ENCODE measurements at regions not wholly inside any gene's neighbourhood (a gene's known extent, or its start where the extent isn't known, plus 50 kb on each side); places are given as distances from the start of the nearest gene placed in this dataset.

DNA sequence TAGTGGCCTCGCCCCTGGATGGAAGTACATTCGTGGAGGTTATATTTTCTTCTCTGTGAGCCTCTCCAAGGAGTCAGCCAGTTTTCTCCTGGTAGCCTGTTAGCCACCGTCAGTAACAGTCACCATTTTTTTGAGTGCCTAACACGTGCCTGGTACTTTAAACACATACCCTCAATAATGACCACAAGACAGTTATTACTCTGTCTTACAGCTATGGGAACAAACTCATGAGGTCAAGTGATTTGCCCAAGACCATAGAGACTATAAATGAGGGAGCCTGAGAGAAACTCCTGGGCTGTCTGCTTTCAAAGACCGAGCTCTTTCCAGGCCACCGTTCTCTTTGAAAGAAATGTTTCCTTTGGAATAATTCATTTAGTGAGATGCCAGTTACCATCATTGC lies 90.4 kb downstream of the PALM2AKAP2 start:
- intact Hi-C loops (cut with DNase I) = no loop called here
- no peak overlapping the region for H3K4me3 ChIP-seq
- H3K27me3 ChIP-seq (replicated peaks; ENCODE audit: insufficient read depth) = no peaks in the 10 kb centered on the region
- no peaks in the 10 kb centered on the region for H3K36me3 ChIP-seq
- DNase-seq (ENCODE audit: low spot score) = no peak
- TF ChIP-seq POLR2AphosphoS5 (IDR thresholded peaks at IDR 0.05) = no peak
- TF ChIP-seq, protein P1, sequence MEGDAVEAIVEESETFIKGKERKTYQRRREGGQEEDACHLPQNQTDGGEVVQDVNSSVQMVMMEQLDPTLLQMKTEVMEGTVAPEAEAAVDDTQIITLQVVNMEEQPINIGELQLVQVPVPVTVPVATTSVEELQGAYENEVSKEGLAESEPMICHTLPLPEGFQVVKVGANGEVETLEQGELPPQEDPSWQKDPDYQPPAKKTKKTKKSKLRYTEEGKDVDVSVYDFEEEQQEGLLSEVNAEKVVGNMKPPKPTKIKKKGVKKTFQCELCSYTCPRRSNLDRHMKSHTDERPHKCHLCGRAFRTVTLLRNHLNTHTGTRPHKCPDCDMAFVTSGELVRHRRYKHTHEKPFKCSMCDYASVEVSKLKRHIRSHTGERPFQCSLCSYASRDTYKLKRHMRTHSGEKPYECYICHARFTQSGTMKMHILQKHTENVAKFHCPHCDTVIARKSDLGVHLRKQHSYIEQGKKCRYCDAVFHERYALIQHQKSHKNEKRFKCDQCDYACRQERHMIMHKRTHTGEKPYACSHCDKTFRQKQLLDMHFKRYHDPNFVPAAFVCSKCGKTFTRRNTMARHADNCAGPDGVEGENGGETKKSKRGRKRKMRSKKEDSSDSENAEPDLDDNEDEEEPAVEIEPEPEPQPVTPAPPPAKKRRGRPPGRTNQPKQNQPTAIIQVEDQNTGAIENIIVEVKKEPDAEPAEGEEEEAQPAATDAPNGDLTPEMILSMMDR (IDR thresholded peaks at IDR 0.05) = no peak
- H3K4me1 ChIP-seq (replicated peaks) = no peaks in the 10 kb centered on the region
- H3K9me3 ChIP-seq = no peaks in the 10 kb centered on the region
- WGBS = 73% methylated on average over 6 of the region's 6 CpGs
- H3K27ac ChIP-seq = no peak overlapping the region

- Histone ChIP-seq H3K4me1 (replicated peaks) (no peaks in the 10 kb centered on the region), H3K9me3 (no peaks in the 10 kb centered on the region), H3K27me3 (replicated peaks; ENCODE audit: insufficient read depth) (no peaks in the 10 kb centered on the region), H3K4me3 (no peak overlapping the region), H3K27ac (no peak overlapping the region), H3K36me3 (no peaks in the 10 kb centered on the region)
- WGBS = 96% methylated on average over 4 of the region's 4 CpGs
- intact Hi-C loops (cut with DNase I) = no loop called here
- DNase-seq (ENCODE audit: low spot score) = no peak
- TF ChIP-seq POLR2A (IDR thresholded peaks at IDR 0.05) = no peak
- TF ChIP-seq POLR2AphosphoS5 (IDR thresholded peaks at IDR 0.05) = no peak
- TF ChIP-seq, protein P1 (IDR thresholded peaks at IDR 0.05) = no peak
Measured at GRCh38 chr9:109872901-109873300, 92.9 kb downstream of the PALM2AKAP2 start.

- no peak overlapping the region for H3K4me3 ChIP-seq
- DNase-seq (ENCODE audit: low spot score) = no peak
- no peaks in the 10 kb centered on the region for H3K9me3 ChIP-seq
- no peak overlapping the region for H3K27ac ChIP-seq
- H3K4me1 ChIP-seq (replicated peaks) = no peaks in the 10 kb centered on the region
- no peaks in the 10 kb centered on the region for H3K27me3 ChIP-seq (replicated peaks; ENCODE audit: insufficient read depth)
- H3K36me3 ChIP-seq = no peaks in the 10 kb centered on the region
- intact Hi-C loops (cut with DNase I) = no loop called here
- 64% methylated on average over 4 of the region's 4 CpGs for WGBS
- TF ChIP-seq POLR2A (IDR thresholded peaks at IDR 0.05) = no peak
- TF ChIP-seq POLR2AphosphoS5 (IDR thresholded peaks at IDR 0.05) = no peak
- TF ChIP-seq, protein P1 (IDR thresholded peaks at IDR 0.05) = no peak
Measured at GRCh38 chr9:109875495-109876129, 95.6 kb downstream of the PALM2AKAP2 start.

DNA sequence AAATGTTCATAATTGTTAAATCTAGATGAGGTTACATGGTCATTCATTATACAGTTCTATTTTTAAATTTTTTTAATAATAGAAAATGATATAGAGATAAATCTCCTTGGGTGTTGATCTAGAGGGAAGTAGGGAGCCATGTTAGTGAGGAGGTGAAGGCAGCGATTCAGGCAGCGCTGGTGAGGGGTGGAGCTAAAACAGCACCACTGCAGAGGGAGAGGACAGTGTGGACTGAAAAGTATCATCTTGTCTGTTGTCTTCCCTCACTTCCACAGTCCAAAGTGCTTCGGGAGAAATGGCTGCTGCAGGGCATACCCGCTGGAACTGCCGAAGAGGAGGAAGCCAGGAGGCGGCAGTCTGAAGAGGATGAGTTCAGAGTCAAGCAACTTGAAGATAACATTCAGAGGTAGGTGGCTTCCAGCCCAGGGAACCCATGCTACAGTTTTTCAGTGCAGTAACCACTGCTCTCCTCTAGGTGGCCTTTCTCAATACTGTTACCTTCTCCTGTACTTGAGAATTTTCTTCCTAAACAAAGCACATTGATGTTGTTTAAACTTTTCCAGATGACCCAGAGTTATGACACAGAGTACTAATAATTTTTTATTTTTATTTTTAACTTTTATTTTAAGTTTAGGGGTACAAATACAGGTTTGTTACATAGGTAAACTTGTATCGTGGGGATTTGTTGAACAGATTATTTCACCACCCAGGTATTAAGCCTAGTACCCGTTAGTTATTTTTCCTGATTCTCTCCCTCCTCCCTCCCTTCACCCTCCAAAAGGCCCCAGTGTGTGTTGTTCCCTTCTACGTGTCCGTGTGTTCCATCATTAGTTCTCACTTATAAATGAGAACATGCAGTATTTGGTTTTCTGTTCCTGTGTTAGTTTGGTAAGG lies 100.5 kb downstream of the PALM2AKAP2 start:
- DNase-seq (ENCODE audit: low spot score) = no peak
- Histone ChIP-seq H3K27ac (no peak overlapping the region), H3K9me3 (no peaks in the 10 kb centered on the region), H3K4me3 (no peak overlapping the region), H3K27me3 (replicated peaks; ENCODE audit: insufficient read depth) (no peaks in the 10 kb centered on the region), H3K4me1 (replicated peaks) (no peaks in the 10 kb centered on the region), H3K36me3 (no peaks in the 10 kb centered on the region)
- WGBS = 82% methylated on average over 10 of the region's 10 CpGs
- intact Hi-C loops (cut with DNase I) = no loop called here
- no peak for TF ChIP-seq POLR2A (IDR thresholded peaks at IDR 0.05)
- TF ChIP-seq POLR2AphosphoS5 (IDR thresholded peaks at IDR 0.05) = no peak
- TF ChIP-seq, protein P1 (IDR thresholded peaks at IDR 0.05) = peak in 1 of 4 experiments; percentile 31
